ENCODE measurements at regions not wholly inside any gene's neighbourhood (a gene's known extent, or its start where the extent isn't known, plus 50 kb on each side); places are given as distances from the start of the nearest gene placed in this dataset.

GRCh38 chr18:78773303-78773755, 206.3 kb upstream of the SALL3 start:
- TF ChIP-seq CTCF (optimal IDR thresholded peaks at IDR 0.05 in 1 of 3, IDR thresholded peaks at IDR 0.05 in 1 of 3, conservative IDR thresholded peaks at IDR 0.05 in 1 of 3; ENCODE audit: extremely low read depth in 1 of 3, insufficient read depth in 2 of 3, low read length in 3 of 3) (no peak), EZH2 (IDR thresholded peaks at IDR 0.05; ENCODE audit: low read length) (no peak)

Measured in keratinocyte (primary cell).